DMS 273 (cell line): ENCODE measurements at regions not wholly inside any gene's neighbourhood (a gene's known extent, or its start where the extent isn't known, plus 50 kb on each side); places are given as distances from the start of the nearest gene placed in this dataset.
A peak's percentile ranks its signal among the peaks of the same experiment; 100 is the strongest.
"Not testable (repeated sequence)": the region's sequence is repeated elsewhere in the genome, so short reads cannot be mapped to it uniquely, and the experiment has no call there.

Experiments used
- DNase-seq: peaks from one replicate; lab custom pipeline; 2025; ENCODE audit not compliant: unreplicated experiment; lab: John Stamatoyannopoulos, UW

GRCh38 chr16:60074378-60074777, 1340.3 kb upstream of the GOT2 start:
- no peak for DNase-seq

DNA sequence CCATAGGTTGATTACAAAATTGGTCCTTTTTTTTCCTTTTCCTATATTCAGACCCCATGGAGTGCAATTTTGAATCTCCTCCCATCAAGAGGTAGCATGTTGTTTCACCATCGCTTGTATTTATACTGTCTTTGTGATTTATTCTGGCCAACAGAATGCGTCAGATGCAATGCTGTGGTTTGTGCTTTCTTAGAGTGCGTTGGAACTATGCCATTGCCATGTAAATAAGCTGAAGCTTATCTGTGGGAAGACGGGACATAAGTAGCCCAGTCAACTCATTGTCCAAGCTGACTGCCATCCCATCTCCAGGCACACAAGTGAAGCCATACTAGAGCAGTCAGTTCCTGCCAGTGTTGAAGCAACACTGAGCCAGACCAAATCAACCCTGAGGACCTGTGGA, 1339.3 kb upstream of the GOT2 start:
- DNase-seq = no peak

GRCh38 chr16:60064026-60064425, 1329.9 kb upstream of the GOT2 start:
- no peak for DNase-seq

DNA sequence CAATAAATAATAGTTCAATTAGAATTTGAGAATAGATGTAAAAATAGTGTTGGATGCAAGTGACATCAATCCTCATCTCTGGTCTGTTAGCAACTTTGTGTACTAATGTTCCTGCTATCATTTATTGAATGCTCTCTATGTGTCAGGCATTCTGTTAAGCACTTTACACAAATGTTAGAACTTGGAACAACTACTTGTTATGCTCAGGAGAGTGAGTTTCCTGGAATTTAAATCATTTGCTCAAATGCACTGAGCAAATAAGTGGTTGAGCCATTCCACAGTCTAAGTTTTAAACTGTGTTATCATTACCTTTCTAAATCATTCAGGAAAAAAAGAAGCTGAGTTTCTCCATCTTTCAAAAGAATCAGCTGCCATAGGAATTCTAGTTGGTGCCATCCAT, 1327.3 kb upstream of the GOT2 start:
- DNase-seq = no peak

DNA sequence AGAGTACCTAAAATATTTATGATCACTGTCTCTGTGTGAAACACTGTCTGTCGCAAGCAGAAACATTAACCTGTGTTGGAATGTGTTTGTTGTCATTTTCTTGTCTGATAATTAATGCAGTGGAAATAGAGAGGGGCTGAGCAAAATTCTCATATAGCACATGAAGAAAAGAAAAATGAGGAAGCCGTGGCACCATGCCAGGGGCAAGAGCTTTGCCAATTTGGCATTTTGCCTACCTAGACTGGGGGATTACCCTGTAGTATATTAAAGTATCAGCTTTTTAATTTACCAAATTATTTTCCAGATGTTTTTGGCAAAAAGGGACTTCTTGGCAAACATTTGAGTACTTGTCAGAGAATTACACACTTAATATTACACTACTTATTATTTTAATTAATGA, 1326.6 kb upstream of the GOT2 start:
- DNase-seq = peak; percentile 49

DNA sequence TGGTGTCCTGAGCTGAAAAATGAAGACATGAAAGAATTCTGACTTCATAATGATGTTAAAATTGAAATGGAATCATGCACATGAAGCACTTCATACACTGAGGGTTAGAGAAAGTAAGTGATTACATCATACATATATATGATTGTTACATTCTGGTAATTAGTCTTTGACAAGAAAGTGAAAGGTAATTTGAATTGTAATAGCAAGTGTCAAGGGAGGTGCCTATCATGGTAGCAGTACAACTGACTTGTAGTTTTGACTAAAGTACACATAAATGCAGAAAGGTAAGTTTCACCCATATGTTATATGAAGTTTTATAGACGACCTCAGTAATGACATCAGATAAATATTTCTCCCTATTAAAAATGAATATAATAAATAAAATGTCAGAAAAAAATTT, 1325.0 kb upstream of the GOT2 start:
- DNase-seq = no peak

GRCh38 chr16:60041671-60042070, 1307.6 kb upstream of the GOT2 start:
- DNase-seq = no peak

GRCh38 chr16:60031740-60032139, 1297.6 kb upstream of the GOT2 start:
- no peak for DNase-seq

DNA sequence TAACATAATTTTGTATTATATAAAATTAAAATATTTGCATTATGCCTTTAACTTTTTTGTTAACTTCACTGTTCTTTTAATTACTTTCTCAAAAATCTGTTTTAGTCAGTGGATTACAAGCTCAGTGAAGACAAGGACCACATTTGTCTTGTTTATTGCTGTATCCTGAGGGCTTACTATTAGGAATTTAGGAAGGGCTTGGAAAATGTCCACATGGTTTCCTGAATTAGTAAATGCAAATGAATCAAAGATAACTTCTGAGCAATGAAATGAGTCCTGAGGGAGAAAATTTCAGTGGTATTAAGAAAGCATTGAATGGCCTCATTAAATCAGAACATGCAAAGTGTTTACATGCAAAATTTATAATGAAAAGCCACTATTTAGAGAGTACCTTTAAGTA, 1293.2 kb upstream of the GOT2 start:
- no peak for DNase-seq

- DNase-seq = no peak
These were observed 1279.0 kb upstream of the GOT2 start for GRCh38 chr16:60013076-60013475.

GRCh38 chr16:60001523-60001922, 1267.4 kb upstream of the GOT2 start:
- DNase-seq = no peak

- no peak for DNase-seq
These were observed 1263.6 kb upstream of the GOT2 start for GRCh38 chr16:59997706-59998105.

GRCh38 chr16:59993101-59993500, 1259.0 kb upstream of the GOT2 start:
- DNase-seq = no peak

- DNase-seq = no peak
These were observed 1257.1 kb upstream of the GOT2 start for GRCh38 chr16:59991171-59991570.

- DNase-seq = no peak
These were observed 1254.5 kb upstream of the GOT2 start for GRCh38 chr16:59988591-59988990.

- no peak for DNase-seq
These were observed 1241.8 kb upstream of the GOT2 start for GRCh38 chr16:59975953-59976352.

- no peak for DNase-seq
These were observed 1239.8 kb upstream of the GOT2 start for GRCh38 chr16:59973966-59974365.

DNA sequence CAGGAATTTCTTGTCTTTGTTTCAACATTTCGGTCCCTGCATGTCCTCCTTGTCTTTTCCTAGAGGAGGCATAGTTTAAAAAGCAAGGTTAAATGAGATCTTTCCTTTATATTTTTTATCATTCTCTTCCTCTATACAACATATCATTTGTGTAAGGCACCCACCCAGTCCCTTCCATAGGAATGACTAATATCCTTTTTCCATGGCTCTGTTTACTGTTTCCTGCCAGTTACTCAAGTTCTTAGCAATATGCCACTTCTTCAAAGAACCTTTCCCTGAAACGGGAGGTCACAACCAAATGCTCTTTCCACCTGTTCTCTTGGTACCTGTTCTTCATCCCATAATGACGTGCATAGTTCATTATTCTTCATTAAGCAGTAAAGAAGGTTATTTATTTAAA, 1237.1 kb upstream of the GOT2 start:
- no peak for DNase-seq

GRCh38 chr16:59964232-59964924, 1230.3 kb upstream of the GOT2 start:
- DNase-seq = no peak

DNA sequence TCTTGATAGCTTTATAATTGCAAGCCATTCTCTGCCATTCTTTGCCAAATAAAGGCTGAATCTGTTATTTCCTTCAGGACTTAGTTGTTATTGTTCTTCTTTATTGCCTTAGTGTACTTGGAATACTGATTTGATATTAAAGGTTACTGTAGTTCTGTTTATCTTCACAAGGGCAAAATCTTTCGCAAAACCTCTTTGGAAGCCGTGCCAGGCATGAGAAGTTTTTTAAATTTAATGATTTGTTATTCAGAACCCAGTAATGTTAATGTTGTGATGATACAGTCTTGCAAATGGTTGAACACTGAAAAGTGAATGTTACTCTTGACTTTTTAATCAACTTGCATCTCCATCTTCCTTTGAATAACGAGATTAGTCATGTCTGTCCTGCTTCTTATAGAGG, 1225.2 kb upstream of the GOT2 start:
- no peak for DNase-seq

GRCh38 chr16:59950431-59950830, 1216.3 kb upstream of the GOT2 start:
- no peak for DNase-seq

DNA sequence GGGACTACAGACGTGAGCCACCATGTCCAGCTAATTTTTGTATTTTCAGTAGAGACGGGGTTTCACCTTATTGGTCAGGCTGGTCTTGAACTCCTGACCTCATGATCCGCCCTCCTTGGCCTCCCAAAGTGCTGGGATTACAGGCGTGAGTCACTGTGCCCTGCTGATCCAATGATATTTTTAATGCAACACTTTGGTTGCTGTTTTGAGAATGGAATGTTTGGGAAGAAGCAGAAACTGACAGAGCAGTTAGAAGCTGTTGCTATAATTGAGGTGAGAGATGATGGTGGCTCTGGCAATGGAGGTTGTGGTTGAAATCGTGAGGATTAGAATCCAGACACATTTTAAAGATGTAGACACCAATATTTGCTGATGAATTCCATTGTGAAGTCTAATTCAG, 1209.9 kb upstream of the GOT2 start:
- not testable (repeated sequence) for DNase-seq

- no peak for DNase-seq
These were observed 1207.5 kb upstream of the GOT2 start for GRCh38 chr16:59941594-59941993.
